GM12878 (cell line): ENCODE measurements at regions not wholly inside any gene's neighbourhood (a gene's known extent, or its start where the extent isn't known, plus 50 kb on each side); places are given as distances from the start of the nearest gene placed in this dataset.

Experiments
- ATAC-seq: fragments of 200-7000 bp; cut with Tn5 transposase; 3 replicates; pipeline ENCODE4 v1.9.1; 2020; ENCODE audit warnings: mild to moderate bottlenecking, moderate library complexity
- BruUV-seq: library from RNA; stranded (reverse); fragments of 400-500 nt; replicated peaks from 2 replicates; lab custom pipeline; 2021; lab: Mats Ljungman, UMichigan
- CTCF ChIA-PET: fragments of 300-600 bp; sonication (Branson Sonifier 250); formaldehyde crosslinking; extraction: SDS; loops from one replicate; lab custom pipeline; 2021; ENCODE audit warnings: inconsistent platforms; lab: Yijun Ruan, JAX
- POLR2A ChIA-PET: fragments of 350-600 bp; formaldehyde crosslinking; extraction: SDS; loops from one replicate; lab custom pipeline; 2021; ENCODE audit warnings: inconsistent platforms; lab: Charles Lee
- RAD21 ChIA-PET: fragments of 300-600 bp; sonication (Branson Sonifier 250); formaldehyde crosslinking; loops from one replicate; lab custom pipeline; 2023; ENCODE audit warnings: antibody characterized with exemption; ENCODE audit not compliant: unreplicated experiment; lab: Charles Lee
- SMC1A ChIA-PET: fragments of 300-600 bp; sonication (Branson Sonifier 250); formaldehyde crosslinking; loops from one replicate; lab custom pipeline; 2023; ENCODE audit not compliant: unreplicated experiment, uncharacterized antibody; lab: Charles Lee
- DNase-seq: peaks from one replicate; pipeline ENCODE4 v3.0.0-alpha.2; 2011; ENCODE audit warnings: low read depth, low spot score
- FAIRE-seq: peaks from 3 replicates; lab custom pipeline; 2011; peaks lifted over from hg19 to GRCh38; lab: Jason Lieb, UNC
- H2AFZ ChIP-seq: 2 replicates; pipeline ENCODE4 v1.6.0; 2011; ENCODE audit warnings: low read depth, low read length, control low read depth; ENCODE audit not compliant: control insufficient read depth
- H3K27ac ChIP-seq: 2 replicates; pipeline ENCODE4 v1.5.1; 2011; ENCODE audit warnings: control low read depth; ENCODE audit not compliant: control insufficient read depth, insufficient read depth
- H3K27me3 ChIP-seq, 2 experiments: replicated peaks in 1 of 2; 2 replicates each; pipeline versions ENCODE4 v1.6.0 to v1.6.1; 2011; ENCODE audit warnings: low read length in 1 of 2; ENCODE audit not compliant: control insufficient read depth in 2 of 2, insufficient read depth in 2 of 2
- H3K36me3 ChIP-seq, 2 experiments: 2 replicates each; pipeline ENCODE4 v1.5.1; 2011; ENCODE audit warnings: low read length in 1 of 2; ENCODE audit not compliant: control insufficient read depth in 2 of 2, insufficient read depth in 2 of 2
- H3K4me1 ChIP-seq: 2 replicates; pipeline ENCODE4 v1.6.1; 2011; ENCODE audit warnings: mild to moderate bottlenecking, low read length, moderate library complexity, mixed read lengths; ENCODE audit not compliant: control insufficient read depth, insufficient read depth
- H3K4me2 ChIP-seq: 2 replicates; pipeline ENCODE4 v1.6.0; 2011; ENCODE audit warnings: control low read depth; ENCODE audit not compliant: control insufficient read depth, insufficient read depth
- H3K4me3 ChIP-seq: fragments of 200-600 bp; sonication (generic); 2 replicates; pipeline ENCODE4 v1.5.1; 2016
- H3K79me2 ChIP-seq: 2 replicates; pipeline ENCODE4 v1.6.0; 2011; ENCODE audit warnings: low read length; ENCODE audit not compliant: control insufficient read depth, insufficient read depth
- H3K9ac ChIP-seq: 2 replicates; pipeline ENCODE4 v1.8.0; 2011; ENCODE audit warnings: low read length, control low read depth, mixed read lengths; ENCODE audit not compliant: control insufficient read depth, insufficient read depth
- H3K9me3 ChIP-seq: replicated peaks from 3 replicates; pipeline ENCODE4 v1.5.1; 2011; ENCODE audit warnings: mild to moderate bottlenecking, low read length; ENCODE audit not compliant: control insufficient read depth, insufficient read depth
- H4K20me1 ChIP-seq: 2 replicates; pipeline ENCODE4 v1.6.0; 2011; ENCODE audit not compliant: control insufficient read depth, insufficient read depth
- ATF7 ChIP-seq: fragments of 450-650 bp; IDR thresholded peaks from 2 replicates; pipeline ENCODE4 v1.6.1; 2016; ENCODE audit warnings: low read depth, mild to moderate bottlenecking
- DPF2 ChIP-seq: fragments of 450-650 bp; IDR thresholded peaks from 2 replicates; pipeline ENCODE4 v1.6.1; 2017; ENCODE audit warnings: mild to moderate bottlenecking
- FOS ChIP-seq: IDR thresholded peaks from 3 replicates; pipeline ENCODE4 v1.6.1; 2011; ENCODE audit warnings: borderline replicate concordance; ENCODE audit not compliant: insufficient read length; ENCODE audit errors: extremely low read depth
- HDAC2 ChIP-seq: fragments of 200-600 bp; sonication (generic); IDR thresholded peaks from 2 replicates; pipeline ENCODE4 v1.6.1; 2017
- IKZF2 ChIP-seq, 2 experiments: fragments of 450-650 bp; IDR thresholded peaks; 2 replicates each; pipeline ENCODE4 v1.6.1; 2017; ENCODE audit warnings: mild to moderate bottlenecking in 2 of 2, moderate library complexity in 2 of 2
- LARP7 ChIP-seq: fragments of 450-650 bp; IDR thresholded peaks from 2 replicates; pipeline ENCODE4 v1.6.1; 2017; ENCODE audit warnings: mild to moderate bottlenecking
- MTA2 ChIP-seq: fragments of 450-650 bp; IDR thresholded peaks from 2 replicates; pipeline ENCODE4 v1.6.1; 2016; ENCODE audit warnings: low read depth, mild to moderate bottlenecking, moderate library complexity
- POLR2AphosphoS5 ChIP-seq: IDR thresholded peaks from 2 replicates; pipeline ENCODE4 v1.6.1; 2011; ENCODE audit warnings: mild to moderate bottlenecking, low read length, inconsistent platforms
- RAD21 ChIP-seq: IDR thresholded peaks from 2 replicates; pipeline ENCODE4 v1.6.1; 2011; ENCODE audit warnings: mild to moderate bottlenecking, low read depth, low read length, moderate library complexity; ENCODE audit not compliant: insufficient read depth
- RB1 ChIP-seq: fragments of 450-650 bp; formaldehyde crosslinking; IDR thresholded peaks from 2 replicates; pipeline ENCODE4 v1.6.1; 2017; ENCODE audit warnings: mild to moderate bottlenecking, borderline replicate concordance
- SMAD5 ChIP-seq: IDR thresholded peaks from 2 replicates; pipeline ENCODE4 v1.6.1; 2016; ENCODE audit warnings: antibody characterized with exemption, low read depth
- SRF ChIP-seq, 2 experiments: IDR thresholded peaks; 2 replicates each; pipeline ENCODE4 v1.6.1; 2011; ENCODE audit warnings: low read depth in 2 of 2, low read length in 2 of 2, mild to moderate bottlenecking in 1 of 2, moderate library complexity in 1 of 2
- ZNF274 ChIP-seq: IDR thresholded peaks from one replicate; pipeline ENCODE4 v1.8.0; 2011; ENCODE audit not compliant: insufficient read length, insufficient read depth
- ZNF622 ChIP-seq: fragments of 450-650 bp; IDR thresholded peaks from 2 replicates; pipeline ENCODE4 v1.6.1; 2017; ENCODE audit warnings: mild to moderate bottlenecking, inconsistent platforms
- ZSCAN29 ChIP-seq: fragments of 450-650 bp; IDR thresholded peaks from 2 replicates; pipeline ENCODE4 v1.6.1; 2017; ENCODE audit warnings: mild to moderate bottlenecking, moderate library complexity
- in situ Hi-C: fragments of 300-500 bp; cut with MboI; formaldehyde crosslinking; loops from 9 replicates; pipeline ENCODE4 v1.14.3; 2018; ENCODE audit warnings: mixed read lengths
- intact Hi-C: fragments of 100-400 bp; cut with micrococcal nuclease; formaldehyde crosslinking; loops from one replicate; pipeline ENCODE4 v1.14.2; 2022; ENCODE audit not compliant: unreplicated experiment
- TF ChIP-seq, protein P1 (sequence below): fragments of 450-650 bp; IDR thresholded peaks from 2 replicates; pipeline ENCODE4 v1.6.1; 2017; ENCODE audit warnings: low read depth, mild to moderate bottlenecking, moderate library complexity
- TF ChIP-seq, protein P2 (sequence below): IDR thresholded peaks from 2 replicates; pipeline ENCODE4 v1.6.1; 2011; ENCODE audit warnings: low read depth, mild to moderate bottlenecking, low read length, moderate library complexity, borderline replicate concordance; ENCODE audit errors: extremely low read depth
- TF ChIP-seq, protein P3 (sequence below): IDR thresholded peaks from 2 replicates; pipeline ENCODE4 v1.6.1; 2012; ENCODE audit warnings: low read length, inconsistent platforms
- TF ChIP-seq, protein P4 (sequence below): fragments of 450-650 bp; IDR thresholded peaks from 2 replicates; pipeline ENCODE4 v1.6.1; 2017; ENCODE audit warnings: antibody characterized with exemption, mild to moderate bottlenecking, moderate library complexity

DNA sequence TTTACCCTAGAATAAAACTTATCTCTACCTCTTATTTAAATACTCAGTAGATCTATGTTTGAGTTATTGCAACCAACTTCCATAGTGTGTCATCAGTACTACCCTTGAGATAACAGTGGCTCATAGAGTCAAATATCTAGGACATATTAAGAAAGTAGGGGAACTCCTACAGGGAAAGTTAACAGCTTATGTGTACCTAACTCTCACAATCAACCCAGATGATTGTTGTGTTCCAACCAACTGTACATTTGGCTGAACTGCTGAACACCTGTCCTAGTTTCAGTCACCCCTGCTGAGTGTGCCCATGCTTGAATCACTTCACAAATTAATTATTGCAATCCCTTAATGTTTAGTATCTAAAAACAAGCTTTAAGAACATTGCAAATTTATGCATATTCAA is 244.2 kb upstream of the GRID2 start:
- Histone ChIP-seq H3K9ac (no peak overlapping the region), H3K9me3 (no peaks in the 10 kb centered on the region), H3K4me1 (no peaks in the 10 kb centered on the region), H3K27ac (no peak overlapping the region), H3K4me3 (no peak overlapping the region), H3K36me3 (no peaks in the 10 kb centered on the region), H4K20me1 (no peaks in the 10 kb centered on the region), H3K79me2 (no peaks in the 10 kb centered on the region), H3K4me2 (no peak overlapping the region), H3K27me3 (no peaks in the 10 kb centered on the region), H2AFZ (no peak overlapping the region)
- ChIA-PET CTCF (no interaction called here), POLR2A (no interaction called here), SMC1A (no interaction called here), RAD21 (no interaction called here)
- intact Hi-C loops (no loop called here), in situ Hi-C loops (no loop called here)
- DNase-seq (no peak), FAIRE-seq (no peak), ATAC-seq (no peak)
- BruUV-seq, result no TSS peak
- TF ChIP-seq HDAC2, result no peak
- TF ChIP-seq IKZF2 (IDR thresholded peaks at IDR 0.05), result no peak
- no peak for TF ChIP-seq ZNF622
- TF ChIP-seq, protein P1, sequence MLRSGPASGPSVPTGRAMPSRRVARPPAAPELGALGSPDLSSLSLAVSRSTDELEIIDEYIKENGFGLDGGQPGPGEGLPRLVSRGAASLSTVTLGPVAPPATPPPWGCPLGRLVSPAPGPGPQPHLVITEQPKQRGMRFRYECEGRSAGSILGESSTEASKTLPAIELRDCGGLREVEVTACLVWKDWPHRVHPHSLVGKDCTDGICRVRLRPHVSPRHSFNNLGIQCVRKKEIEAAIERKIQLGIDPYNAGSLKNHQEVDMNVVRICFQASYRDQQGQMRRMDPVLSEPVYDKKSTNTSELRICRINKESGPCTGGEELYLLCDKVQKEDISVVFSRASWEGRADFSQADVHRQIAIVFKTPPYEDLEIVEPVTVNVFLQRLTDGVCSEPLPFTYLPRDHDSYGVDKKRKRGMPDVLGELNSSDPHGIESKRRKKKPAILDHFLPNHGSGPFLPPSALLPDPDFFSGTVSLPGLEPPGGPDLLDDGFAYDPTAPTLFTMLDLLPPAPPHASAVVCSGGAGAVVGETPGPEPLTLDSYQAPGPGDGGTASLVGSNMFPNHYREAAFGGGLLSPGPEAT, result no peak
- TF ChIP-seq RAD21, result no peak
- no peak for TF ChIP-seq ZNF274
- no peak for TF ChIP-seq ATF7
- no peak for TF ChIP-seq SRF (IDR thresholded peaks at IDR 0.05; ENCODE audit: low read depth in 2 of 2, low read length in 2 of 2)
- TF ChIP-seq POLR2AphosphoS5, result no peak
- TF ChIP-seq LARP7, result no peak
- TF ChIP-seq, protein P2, sequence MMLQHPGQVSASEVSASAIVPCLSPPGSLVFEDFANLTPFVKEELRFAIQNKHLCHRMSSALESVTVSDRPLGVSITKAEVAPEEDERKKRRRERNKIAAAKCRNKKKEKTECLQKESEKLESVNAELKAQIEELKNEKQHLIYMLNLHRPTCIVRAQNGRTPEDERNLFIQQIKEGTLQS, result no peak
- no peak for TF ChIP-seq DPF2
- no peak for TF ChIP-seq MTA2
- TF ChIP-seq RB1, result no peak
- TF ChIP-seq FOS, result no peak
- no peak for TF ChIP-seq SMAD5
- no peak for TF ChIP-seq ZSCAN29
- TF ChIP-seq, protein P3, sequence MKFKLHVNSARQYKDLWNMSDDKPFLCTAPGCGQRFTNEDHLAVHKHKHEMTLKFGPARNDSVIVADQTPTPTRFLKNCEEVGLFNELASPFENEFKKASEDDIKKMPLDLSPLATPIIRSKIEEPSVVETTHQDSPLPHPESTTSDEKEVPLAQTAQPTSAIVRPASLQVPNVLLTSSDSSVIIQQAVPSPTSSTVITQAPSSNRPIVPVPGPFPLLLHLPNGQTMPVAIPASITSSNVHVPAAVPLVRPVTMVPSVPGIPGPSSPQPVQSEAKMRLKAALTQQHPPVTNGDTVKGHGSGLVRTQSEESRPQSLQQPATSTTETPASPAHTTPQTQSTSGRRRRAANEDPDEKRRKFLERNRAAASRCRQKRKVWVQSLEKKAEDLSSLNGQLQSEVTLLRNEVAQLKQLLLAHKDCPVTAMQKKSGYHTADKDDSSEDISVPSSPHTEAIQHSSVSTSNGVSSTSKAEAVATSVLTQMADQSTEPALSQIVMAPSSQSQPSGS, result no peak
- TF ChIP-seq, protein P4, sequence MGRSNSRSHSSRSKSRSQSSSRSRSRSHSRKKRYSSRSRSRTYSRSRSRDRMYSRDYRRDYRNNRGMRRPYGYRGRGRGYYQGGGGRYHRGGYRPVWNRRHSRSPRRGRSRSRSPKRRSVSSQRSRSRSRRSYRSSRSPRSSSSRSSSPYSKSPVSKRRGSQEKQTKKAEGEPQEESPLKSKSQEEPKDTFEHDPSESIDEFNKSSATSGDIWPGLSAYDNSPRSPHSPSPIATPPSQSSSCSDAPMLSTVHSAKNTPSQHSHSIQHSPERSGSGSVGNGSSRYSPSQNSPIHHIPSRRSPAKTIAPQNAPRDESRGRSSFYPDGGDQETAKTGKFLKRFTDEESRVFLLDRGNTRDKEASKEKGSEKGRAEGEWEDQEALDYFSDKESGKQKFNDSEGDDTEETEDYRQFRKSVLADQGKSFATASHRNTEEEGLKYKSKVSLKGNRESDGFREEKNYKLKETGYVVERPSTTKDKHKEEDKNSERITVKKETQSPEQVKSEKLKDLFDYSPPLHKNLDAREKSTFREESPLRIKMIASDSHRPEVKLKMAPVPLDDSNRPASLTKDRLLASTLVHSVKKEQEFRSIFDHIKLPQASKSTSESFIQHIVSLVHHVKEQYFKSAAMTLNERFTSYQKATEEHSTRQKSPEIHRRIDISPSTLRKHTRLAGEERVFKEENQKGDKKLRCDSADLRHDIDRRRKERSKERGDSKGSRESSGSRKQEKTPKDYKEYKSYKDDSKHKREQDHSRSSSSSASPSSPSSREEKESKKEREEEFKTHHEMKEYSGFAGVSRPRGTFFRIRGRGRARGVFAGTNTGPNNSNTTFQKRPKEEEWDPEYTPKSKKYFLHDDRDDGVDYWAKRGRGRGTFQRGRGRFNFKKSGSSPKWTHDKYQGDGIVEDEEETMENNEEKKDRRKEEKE, result no peak
